A673 (cell line): ENCODE measurements at regions not wholly inside any gene's neighbourhood (a gene's known extent, or its start where the extent isn't known, plus 50 kb on each side); places are given as distances from the start of the nearest gene placed in this dataset.
A peak's percentile ranks its signal among the peaks of the same experiment; 100 is the strongest.

Experiments used
- BruUV-seq: library from RNA; stranded (reverse); fragments of 400-500 nt; replicated peaks from 2 replicates; lab custom pipeline; 2021; lab: Mats Ljungman, UMichigan
- CTCF ChIA-PET: fragments of 300-600 bp; sonication (Branson Sonifier 250); formaldehyde crosslinking; loops from one replicate; lab custom pipeline; 2022; ENCODE audit warnings: antibody characterized with exemption; lab: Charles Lee
- POLR2A ChIA-PET: fragments of 300-600 bp; sonication (Branson Sonifier 250); formaldehyde crosslinking; loops from one replicate; lab custom pipeline; 2022; ENCODE audit warnings: antibody characterized with exemption; ENCODE audit not compliant: low non-redundant PET; lab: Charles Lee
- DNase-seq: peaks from one replicate; pipeline ENCODE4 v3.0.0-alpha.2; 2015; ENCODE audit warnings: low spot score
- H3K27ac ChIP-seq: fragments of 200-600 bp; sonication (generic); 2 replicates; pipeline ENCODE4 v1.5.1; 2016; ENCODE audit warnings: mixed run types, low read depth, mild to moderate bottlenecking, mixed read lengths, antibody characterized with exemption, low read length; ENCODE audit not compliant: poor library complexity, severe bottlenecking
- H3K27me3 ChIP-seq: fragments of 200-600 bp; sonication (generic); replicated peaks from 2 replicates; pipeline ENCODE4 v1.6.1; 2017; ENCODE audit warnings: mixed run types, low read depth, mild to moderate bottlenecking, mixed read lengths, antibody characterized with exemption, low read length; ENCODE audit not compliant: insufficient read depth, poor library complexity
- H3K36me3 ChIP-seq: fragments of 200-600 bp; sonication (generic); 2 replicates; pipeline ENCODE4 v1.6.1; 2016; ENCODE audit warnings: mixed run types, mild to moderate bottlenecking, mixed read lengths, antibody characterized with exemption, low read length; ENCODE audit not compliant: insufficient read depth, poor library complexity, severe bottlenecking
- H3K4me1 ChIP-seq: fragments of 200-600 bp; sonication (generic); 2 replicates; pipeline ENCODE4 v1.6.1; 2017; ENCODE audit warnings: mixed run types, mild to moderate bottlenecking, mixed read lengths, antibody characterized with exemption, low read length; ENCODE audit not compliant: insufficient read depth, poor library complexity, severe bottlenecking
- H3K4me3 ChIP-seq: fragments of 200-600 bp; sonication (generic); 2 replicates; pipeline ENCODE4 v1.5.1; 2016; ENCODE audit warnings: low read depth, mixed run types, mild to moderate bottlenecking, mixed read lengths, low read length; ENCODE audit not compliant: poor library complexity, severe bottlenecking
- H3K9me3 ChIP-seq: fragments of 200-600 bp; sonication (generic); 2 replicates; pipeline ENCODE4 v1.6.1; 2016; ENCODE audit warnings: mixed run types, low read depth, mild to moderate bottlenecking, mixed read lengths, antibody characterized with exemption, low read length; ENCODE audit not compliant: poor library complexity, severe bottlenecking
- EZH2 ChIP-seq: fragments of 200-600 bp; sonication (generic); IDR thresholded peaks from 2 replicates; pipeline ENCODE4 v1.6.1; 2017; ENCODE audit warnings: borderline replicate concordance, low read depth, mild to moderate bottlenecking, mixed read lengths, antibody characterized with exemption, low read length; ENCODE audit not compliant: poor library complexity, severe bottlenecking
- intact Hi-C: fragments of 100-400 bp; cut with micrococcal nuclease; formaldehyde crosslinking; loops from one replicate; pipeline ENCODE4 v1.10.0; 2022; ENCODE audit not compliant: unreplicated experiment
- TF ChIP-seq, protein P1 (sequence below): fragments of 300-800, 200-600 bp; sonication (generic); conservative IDR thresholded peaks from 2 replicates; pipeline ENCODE4 v1.5.1; 2017; ENCODE audit warnings: low read depth, mild to moderate bottlenecking, antibody characterized with exemption, low read length, moderate library complexity, mixed read lengths

DNA sequence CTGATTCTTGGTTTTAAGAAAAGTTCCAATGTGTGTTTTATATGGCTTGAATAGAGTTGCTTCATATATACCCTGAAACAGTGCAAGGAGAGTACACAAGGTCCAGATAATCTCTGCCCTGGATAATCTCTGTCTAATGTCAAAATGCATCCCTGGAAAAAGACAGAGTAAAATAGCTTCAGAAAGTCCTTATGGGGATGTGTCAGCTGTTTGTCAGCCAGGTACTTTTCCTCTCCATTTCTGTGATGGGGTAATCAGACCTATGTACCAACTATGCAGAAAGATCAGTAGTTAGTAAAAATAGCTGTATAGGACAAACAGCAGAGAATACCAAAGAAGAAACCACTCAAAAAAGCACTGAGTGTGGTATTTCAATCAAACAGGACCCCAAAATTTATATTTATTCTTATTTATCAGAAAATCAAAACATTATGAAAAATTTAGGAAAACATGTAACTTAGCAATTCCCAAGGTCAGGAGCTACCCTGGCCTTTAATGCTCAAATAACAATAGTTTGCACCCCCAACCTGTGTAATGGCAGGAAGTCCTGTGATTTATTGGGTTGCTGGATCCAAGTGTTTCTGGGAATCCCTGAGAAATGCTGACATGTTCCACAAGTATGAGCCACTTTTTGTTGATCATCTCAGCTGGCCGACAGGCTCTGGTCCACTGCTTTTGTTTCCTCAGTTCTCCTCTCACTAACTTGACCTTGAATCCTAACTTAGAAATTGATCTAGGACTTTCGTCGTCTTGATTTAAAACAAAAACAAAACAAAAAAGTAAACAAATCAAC lies 69.6 kb downstream of the MDH1 start:
- intact Hi-C loops, result no loop called here
- Histone ChIP-seq H3K27ac (no peak overlapping the region), H3K36me3 (no peaks in the 10 kb centered on the region), H3K4me3 (no peak overlapping the region), H3K27me3 (no peaks in the 10 kb centered on the region), H3K4me1 (no peaks in the 10 kb centered on the region), H3K9me3 (no peaks in the 10 kb centered on the region)
- no TSS peak for BruUV-seq
- POLR2A ChIA-PET, result interaction anchor here (0.6 kb wide), 1 partner anchor 753 kb away, joined by 3 read pairs; no protein-coding TSS in a partner anchor
- no peak for DNase-seq
- TF ChIP-seq, protein P1, sequence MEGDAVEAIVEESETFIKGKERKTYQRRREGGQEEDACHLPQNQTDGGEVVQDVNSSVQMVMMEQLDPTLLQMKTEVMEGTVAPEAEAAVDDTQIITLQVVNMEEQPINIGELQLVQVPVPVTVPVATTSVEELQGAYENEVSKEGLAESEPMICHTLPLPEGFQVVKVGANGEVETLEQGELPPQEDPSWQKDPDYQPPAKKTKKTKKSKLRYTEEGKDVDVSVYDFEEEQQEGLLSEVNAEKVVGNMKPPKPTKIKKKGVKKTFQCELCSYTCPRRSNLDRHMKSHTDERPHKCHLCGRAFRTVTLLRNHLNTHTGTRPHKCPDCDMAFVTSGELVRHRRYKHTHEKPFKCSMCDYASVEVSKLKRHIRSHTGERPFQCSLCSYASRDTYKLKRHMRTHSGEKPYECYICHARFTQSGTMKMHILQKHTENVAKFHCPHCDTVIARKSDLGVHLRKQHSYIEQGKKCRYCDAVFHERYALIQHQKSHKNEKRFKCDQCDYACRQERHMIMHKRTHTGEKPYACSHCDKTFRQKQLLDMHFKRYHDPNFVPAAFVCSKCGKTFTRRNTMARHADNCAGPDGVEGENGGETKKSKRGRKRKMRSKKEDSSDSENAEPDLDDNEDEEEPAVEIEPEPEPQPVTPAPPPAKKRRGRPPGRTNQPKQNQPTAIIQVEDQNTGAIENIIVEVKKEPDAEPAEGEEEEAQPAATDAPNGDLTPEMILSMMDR, result no peak
- TF ChIP-seq EZH2, result no peak
- CTCF ChIA-PET, result no interaction called here

DNA sequence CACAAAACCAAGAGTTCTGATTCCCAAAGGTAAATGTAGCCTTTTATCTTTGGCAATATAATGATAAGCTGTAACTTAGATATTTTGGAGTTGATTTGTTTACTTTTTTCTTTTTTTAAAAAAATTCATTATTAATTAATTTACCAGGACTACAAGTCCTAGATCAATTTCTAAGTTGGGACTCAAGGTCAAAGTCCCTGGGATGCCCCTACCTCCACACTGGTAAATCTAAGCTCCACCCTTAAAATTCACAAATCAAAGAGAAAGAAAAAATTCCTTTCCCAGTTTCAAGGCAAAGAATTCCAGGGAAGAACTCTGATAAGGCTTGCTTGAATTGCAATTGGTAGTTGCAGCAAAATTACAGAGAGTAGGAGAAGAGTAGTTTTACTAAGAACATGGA lies 71.3 kb downstream of the MDH1 start:
- BruUV-seq, result no TSS peak
- ChIA-PET POLR2A (no interaction called here), CTCF (interaction anchor here (1.1 kb wide), 1 partner anchor 10 kb away, joined by 3 read pairs; no protein-coding TSS in a partner anchor)
- Histone ChIP-seq H3K9me3 (no peaks in the 10 kb centered on the region), H3K27ac (no peak overlapping the region), H3K27me3 (no peaks in the 10 kb centered on the region), H3K4me1 (no peaks in the 10 kb centered on the region), H3K36me3 (no peaks in the 10 kb centered on the region), H3K4me3 (no peak overlapping the region)
- intact Hi-C loops, result no loop called here
- TF ChIP-seq, protein P1, result no peak
- no peak for TF ChIP-seq EZH2
- DNase-seq, result no peak

DNA sequence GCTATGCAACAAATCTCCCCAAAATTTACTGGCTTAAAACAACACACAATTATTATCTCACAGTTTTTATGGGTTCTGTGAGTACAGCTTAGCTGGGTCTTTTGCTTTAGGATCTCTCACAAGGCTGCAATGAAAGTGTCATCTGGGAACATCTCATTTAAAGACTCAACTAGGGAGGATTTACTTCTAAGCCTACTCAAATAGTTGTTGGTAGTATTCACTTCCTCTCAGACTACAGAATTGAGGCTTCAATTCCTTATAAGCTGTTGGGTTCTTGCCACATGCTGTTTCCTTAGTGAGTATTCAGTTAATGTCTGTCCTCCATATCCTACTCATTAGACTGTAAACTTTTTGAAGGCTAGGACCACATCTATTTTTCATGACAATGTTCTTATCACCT lies 72.3 kb downstream of the MDH1 start:
- ChIA-PET POLR2A (no interaction called here), CTCF (no interaction called here)
- peak; percentile 70 for DNase-seq
- intact Hi-C loops, result no loop called here
- no peaks in the 10 kb centered on the region for H3K36me3 ChIP-seq
- no TSS peak for BruUV-seq
- no peak overlapping the region for H3K27ac ChIP-seq
- TF ChIP-seq, protein P1, result no peak
- TF ChIP-seq EZH2, result no peak
- H3K9me3 ChIP-seq, result no peaks in the 10 kb centered on the region
- H3K27me3 ChIP-seq, result no peaks in the 10 kb centered on the region
- no peaks in the 10 kb centered on the region for H3K4me1 ChIP-seq
- no peak overlapping the region for H3K4me3 ChIP-seq
